K562 (cell line): ENCODE measurements at regions not wholly inside any gene's neighbourhood (a gene's known extent, or its start where the extent isn't known, plus 50 kb on each side); places are given as distances from the start of the nearest gene placed in this dataset.

ENCODE experiments used
- ATAC-seq: fragments of 200-7000 bp; cut with Tn5 transposase; 3 replicates; pipeline ENCODE4 v1.9.1; 2020; ENCODE audit warnings: moderate library complexity
- BruUV-seq: library from RNA; stranded (reverse); fragments of 400-500 nt; replicated peaks from 2 replicates; lab custom pipeline; 2021; lab: Mats Ljungman, UMichigan
- CTCF ChIA-PET: fragments of 300-600 bp; formaldehyde crosslinking; extraction: SDS; loops from one replicate; lab custom pipeline; 2021; ENCODE audit warnings: low intra/inter-chr PET ratio; lab: Yijun Ruan, JAX
- POLR2A ChIA-PET: fragments of 300-600, 350-650 bp; sonication (Branson Sonifier 250); formaldehyde crosslinking; extraction: SDS; loops from one replicate; lab custom pipeline; 2021; ENCODE audit warnings: antibody characterized with exemption, inconsistent platforms; lab: Yijun Ruan, JAX
- DNase-seq, 4 experiments: peaks; one replicate each; pipeline versions ENCODE4 v3.0.0 to v3.0.0-alpha.2; 2011 to 2018; ENCODE audit warnings: low spot score in 3 of 4, mixed read lengths in 3 of 4; ENCODE audit errors: extremely low read depth in 1 of 4
- FAIRE-seq: peaks from 2 replicates; lab custom pipeline; 2011; peaks lifted over from hg19 to GRCh38; lab: Jason Lieb, UNC
- H2AFZ ChIP-seq: 2 replicates; pipeline ENCODE4 v1.6.0; 2011; ENCODE audit warnings: low read depth, low read length, control low read depth, inconsistent platforms
- H3K27ac ChIP-seq: fragments of 200-600 bp; 3 replicates; pipeline ENCODE4 v1.8.0; 2011; ENCODE audit warnings: low read depth, mild to moderate bottlenecking, control low read depth, inconsistent platforms, low read length, moderate library complexity, mixed read lengths; ENCODE audit errors: extremely low read depth
- H3K27me3 ChIP-seq, 2 experiments: fragments of 300-600 bp in 1 of 2; 2 replicates in 1 of 2; 3 replicates in 1 of 2; pipeline versions ENCODE4 v1.6.0 to v1.8.0; 2011; ENCODE audit warnings: inconsistent platforms in 2 of 2, low read length in 2 of 2, mild to moderate bottlenecking in 1 of 2, mixed read lengths in 1 of 2, moderate library complexity in 1 of 2; ENCODE audit not compliant: control insufficient read depth in 2 of 2, insufficient read depth in 2 of 2
- H3K36me3 ChIP-seq: fragments of 300-600 bp; 3 replicates; pipeline ENCODE4 v1.8.0; 2011; ENCODE audit warnings: mild to moderate bottlenecking, low read length, inconsistent platforms; ENCODE audit not compliant: control insufficient read depth, insufficient read depth
- H3K4me1 ChIP-seq, 2 experiments: fragments of 200-600 bp in 1 of 2; replicated peaks in 1 of 2; 2 replicates in 1 of 2; 3 replicates in 1 of 2; pipeline versions ENCODE4 v1.5.1 to v1.8.0; 2011; ENCODE audit warnings: inconsistent platforms in 2 of 2, low read length in 2 of 2, mild to moderate bottlenecking in 1 of 2, mixed read lengths in 1 of 2, moderate library complexity in 1 of 2; ENCODE audit not compliant: control insufficient read depth in 2 of 2, insufficient read depth in 2 of 2
- H3K4me2 ChIP-seq: 2 replicates; pipeline ENCODE4 v1.6.1; 2011; ENCODE audit warnings: low read length, control low read depth, inconsistent platforms, mixed read lengths; ENCODE audit not compliant: insufficient read depth
- H3K4me3 ChIP-seq: fragments of 200-600 bp; sonication (generic), shearing (Covaris generic); 2 replicates; pipeline ENCODE4 v1.5.1; 2016; ENCODE audit warnings: control low read depth, inconsistent platforms
- H3K79me2 ChIP-seq: fragments of 200-600 bp; 3 replicates; pipeline ENCODE4 v1.8.0; 2011; ENCODE audit warnings: low read length, inconsistent platforms; ENCODE audit not compliant: control insufficient read depth, insufficient read depth
- H3K9ac ChIP-seq, 2 experiments: 2 replicates each; pipeline versions ENCODE4 v1.6.0 to v1.6.1; 2011; ENCODE audit warnings: low read depth in 2 of 2, low read length in 2 of 2, control low read depth in 1 of 2, inconsistent platforms in 1 of 2, mild to moderate bottlenecking in 1 of 2, mixed read lengths in 1 of 2; ENCODE audit not compliant: insufficient read depth in 1 of 2
- H3K9me1 ChIP-seq: one replicate; pipeline ENCODE4 v1.6.0; 2011; ENCODE audit warnings: inconsistent platforms, mild to moderate bottlenecking, low read length, moderate library complexity; ENCODE audit not compliant: control insufficient read depth, insufficient read depth
- H3K9me3 ChIP-seq: replicated peaks from 2 replicates; pipeline ENCODE4 v1.5.1; 2011; ENCODE audit warnings: low read depth, low read length, inconsistent platforms; ENCODE audit not compliant: control insufficient read depth, insufficient read depth
- H4K20me1 ChIP-seq: replicated peaks from 2 replicates; pipeline ENCODE4 v1.6.1; 2011; ENCODE audit warnings: low read length, inconsistent platforms, mixed read lengths; ENCODE audit not compliant: control insufficient read depth, insufficient read depth
- ARHGAP35 ChIP-seq: fragments of 450-650 bp; IDR thresholded peaks from 2 replicates; pipeline ENCODE4 v1.6.1; 2018; ENCODE audit not compliant: partially characterized antibody
- GATA2 ChIP-seq: sonication (generic); formaldehyde crosslinking; IDR thresholded peaks from 2 replicates; pipeline ENCODE4 v1.4.0; 2020; ENCODE audit warnings: mild to moderate bottlenecking, missing genetic modification reagents
- HDAC3 ChIP-seq: fragments of 450-650 bp; IDR thresholded peaks from 2 replicates; pipeline ENCODE4 v1.6.1; 2018; ENCODE audit warnings: borderline replicate concordance, mild to moderate bottlenecking, moderate library complexity; ENCODE audit not compliant: partially characterized antibody
- HNRNPK ChIP-seq: fragments of 200-400 bp; formaldehyde crosslinking; IDR thresholded peaks from one replicate; pipeline ENCODE4 v1.6.1; 2018; ENCODE audit warnings: mild to moderate bottlenecking, low read depth, low read length; ENCODE audit not compliant: poor library complexity, severe bottlenecking
- ILK ChIP-seq: fragments of 450-650 bp; IDR thresholded peaks from 2 replicates; pipeline ENCODE4 v1.6.1; 2016; ENCODE audit warnings: missing genetic modification characterization, low read depth, mild to moderate bottlenecking, missing compliant biosample characterization, moderate library complexity, borderline replicate concordance
- JUN ChIP-seq, 2 experiments: sonication (generic) in 1 of 2; formaldehyde crosslinking in 1 of 2; IDR thresholded peaks; 2 replicates each; pipeline versions ENCODE4 v1.6.1 to v1.8.0; 2012 to 2022; ENCODE audit warnings: borderline replicate concordance in 2 of 2, mild to moderate bottlenecking in 2 of 2, improper control_type of control experiment in 1 of 2, low read depth in 1 of 2, low read length in 1 of 2, missing genetic modification reagents in 1 of 2
- MEF2D ChIP-seq: conservative IDR thresholded peaks from 2 replicates; pipeline ENCODE4 v1.6.1; 2016; ENCODE audit warnings: low read depth, missing genetic modification characterization, missing compliant biosample characterization
- NFYB ChIP-seq: IDR thresholded peaks from 2 replicates; pipeline ENCODE4 v1.6.1; 2011; ENCODE audit warnings: mild to moderate bottlenecking, moderate library complexity; ENCODE audit not compliant: insufficient read length; ENCODE audit errors: extremely low read depth
- ZNF354B ChIP-seq: fragments of 250-450 bp; sonication (Bioruptor Pico); IDR thresholded peaks from 2 replicates; pipeline ENCODE4 v1.4.0; 2020
- ZNF384 ChIP-seq: IDR thresholded peaks from 2 replicates; pipeline ENCODE4 v1.6.1; 2012; ENCODE audit warnings: low read depth, low read length, improper control_type of control experiment
- WGBS: fragments of 100-300 bp; shearing (Covaris generic); methylation state at CpG from one replicate; pipeline ENCODE4 v1.1.6; 2016; ENCODE audit warnings: low coverage, mixed read lengths; ENCODE audit not compliant: insufficient coverage; ENCODE audit errors: missing lambda C conversion rate; 5-methylcytosine and 5-hydroxymethylcytosine counted together
- in situ Hi-C: fragments of 300-500 bp; cut with MboI; formaldehyde crosslinking; loops from 4 replicates; pipeline ENCODE4 v1.15.0; 2018; ENCODE audit warnings: inconsistent platforms, mixed read lengths
- intact Hi-C: fragments of 100-400 bp; cut with micrococcal nuclease; formaldehyde crosslinking; loops from 2 replicates; pipeline ENCODE4 v1.14.2; 2022
- TF ChIP-seq, protein P1 (sequence below): fragments of 450-650 bp; formaldehyde crosslinking; conservative IDR thresholded peaks from 2 replicates; pipeline ENCODE4 v1.4.0; 2022; ENCODE audit warnings: mild to moderate bottlenecking, missing genetic modification characterization
- TF ChIP-seq, protein P2 (sequence below): fragments of 450-650 bp; formaldehyde crosslinking; IDR thresholded peaks from 2 replicates; pipeline ENCODE4 v1.4.0; 2020; ENCODE audit warnings: mild to moderate bottlenecking

DNA sequence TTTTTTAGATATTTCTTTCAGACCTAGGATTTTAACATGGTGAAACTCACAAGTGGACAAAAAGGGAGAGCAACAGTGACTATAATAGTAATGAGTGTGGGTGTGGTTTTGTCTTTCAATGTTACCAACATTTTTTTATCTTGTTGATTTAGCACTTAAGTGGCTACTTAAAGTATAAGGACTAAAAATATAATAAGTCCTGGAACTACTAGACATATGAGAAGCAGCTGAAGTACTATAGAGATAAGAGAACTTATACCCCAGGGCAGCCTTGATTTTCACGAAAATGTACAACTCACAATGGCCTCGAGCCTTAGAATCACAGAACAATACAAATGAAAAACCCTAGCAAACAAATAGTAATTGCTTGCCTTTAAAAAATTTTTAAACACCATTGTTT is 1151.8 kb downstream of the TYW1 start:
- no peak for FAIRE-seq
- CTCF ChIA-PET, result no interaction called here

More for the DNA sequence above, 1151.8 kb downstream of the TYW1 start:
- Histone ChIP-seq H3K9me3 (no peaks in the 10 kb centered on the region), H3K27me3 (no peaks in the 10 kb centered on the region), H4K20me1 (no peaks in the 10 kb centered on the region), H3K4me3 (no peak overlapping the region), H2AFZ (no peak overlapping the region), H3K79me2 (no peaks in the 10 kb centered on the region), H3K4me1 (no peaks in the 10 kb centered on the region), H3K9ac (no peak overlapping the region), H3K9me1 (no peaks in the 10 kb centered on the region), H3K4me2 (no peak overlapping the region), H3K27ac (no peak overlapping the region), H3K36me3 (no peaks in the 10 kb centered on the region)
- intact Hi-C loops, result no loop called here
- BruUV-seq, result no TSS peak
- in situ Hi-C loops, result no loop called here
- POLR2A ChIA-PET, result no interaction called here
- TF ChIP-seq, protein P1, sequence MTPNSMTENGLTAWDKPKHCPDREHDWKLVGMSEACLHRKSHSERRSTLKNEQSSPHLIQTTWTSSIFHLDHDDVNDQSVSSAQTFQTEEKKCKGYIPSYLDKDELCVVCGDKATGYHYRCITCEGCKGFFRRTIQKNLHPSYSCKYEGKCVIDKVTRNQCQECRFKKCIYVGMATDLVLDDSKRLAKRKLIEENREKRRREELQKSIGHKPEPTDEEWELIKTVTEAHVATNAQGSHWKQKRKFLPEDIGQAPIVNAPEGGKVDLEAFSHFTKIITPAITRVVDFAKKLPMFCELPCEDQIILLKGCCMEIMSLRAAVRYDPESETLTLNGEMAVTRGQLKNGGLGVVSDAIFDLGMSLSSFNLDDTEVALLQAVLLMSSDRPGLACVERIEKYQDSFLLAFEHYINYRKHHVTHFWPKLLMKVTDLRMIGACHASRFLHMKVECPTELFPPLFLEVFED (CRISPR knock-in tag), result no peak
- no peak for TF ChIP-seq MEF2D (tag)
- TF ChIP-seq, protein P2, sequence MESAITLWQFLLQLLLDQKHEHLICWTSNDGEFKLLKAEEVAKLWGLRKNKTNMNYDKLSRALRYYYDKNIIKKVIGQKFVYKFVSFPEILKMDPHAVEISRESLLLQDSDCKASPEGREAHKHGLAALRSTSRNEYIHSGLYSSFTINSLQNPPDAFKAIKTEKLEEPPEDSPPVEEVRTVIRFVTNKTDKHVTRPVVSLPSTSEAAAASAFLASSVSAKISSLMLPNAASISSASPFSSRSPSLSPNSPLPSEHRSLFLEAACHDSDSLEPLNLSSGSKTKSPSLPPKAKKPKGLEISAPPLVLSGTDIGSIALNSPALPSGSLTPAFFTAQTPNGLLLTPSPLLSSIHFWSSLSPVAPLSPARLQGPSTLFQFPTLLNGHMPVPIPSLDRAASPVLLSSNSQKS, result no peak
- TF ChIP-seq GATA2, result no peak
- TF ChIP-seq NFYB, result no peak
- TF ChIP-seq ILK, result no peak
- TF ChIP-seq HNRNPK, result no peak
- TF ChIP-seq ZNF354B, result no peak
- no peak for TF ChIP-seq ARHGAP35
- TF ChIP-seq HDAC3, result no peak
- TF ChIP-seq JUN (IDR thresholded peaks at IDR 0.05; ENCODE audit: borderline replicate concordance, low read depth, low read length), result no peak
- no peak for TF ChIP-seq JUN (CRISPR knock-in tag; IDR thresholded peaks at IDR 0.05; ENCODE audit: borderline replicate concordance)
- TF ChIP-seq ZNF384, result no peak
- no peak for DNase-seq
- no peak for ATAC-seq
- WGBS, result 0% methylated on average over 2 of the region's 2 CpGs
